Right renal pelvis (tissue), 4 donors: ENCODE measurements at regions not wholly inside any gene's neighbourhood (a gene's known extent, or its start where the extent isn't known, plus 50 kb on each side); places are given as distances from the start of the nearest gene placed in this dataset.
"Not testable (repeated sequence)": the region's sequence is repeated elsewhere in the genome, so short reads cannot be mapped to it uniquely, and the experiment has no call there.

ENCODE experiments used
- DNase-seq, 4 donors: peaks; one replicate each; pipeline ENCODE4 v3.0.0-alpha.2; 2013; ENCODE audit warnings: low read depth in 4 of 4, low spot score in 3 of 4, missing footprints in 1 of 4

DNA sequence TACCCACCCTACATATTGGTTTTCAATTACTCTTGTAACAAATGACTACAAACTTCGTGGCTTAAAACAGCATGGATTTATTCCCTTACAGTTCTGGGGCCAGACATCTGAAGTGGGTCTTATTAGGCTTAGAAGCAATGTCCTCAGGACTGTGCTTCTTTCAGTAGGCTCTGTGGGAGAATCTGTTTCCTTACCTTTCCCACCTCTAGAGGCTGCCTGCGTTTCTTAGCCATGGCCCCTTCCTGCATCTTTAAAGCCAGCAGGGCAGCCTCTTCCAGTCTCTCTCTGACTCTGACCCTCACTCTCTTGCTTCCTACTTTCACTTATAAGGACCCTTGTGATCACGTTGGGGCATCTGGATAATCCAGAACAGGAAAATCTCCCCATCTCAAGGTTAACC is 252.5 kb upstream of the PGRMC2 start:
- DNase-seq = no peak

DNA sequence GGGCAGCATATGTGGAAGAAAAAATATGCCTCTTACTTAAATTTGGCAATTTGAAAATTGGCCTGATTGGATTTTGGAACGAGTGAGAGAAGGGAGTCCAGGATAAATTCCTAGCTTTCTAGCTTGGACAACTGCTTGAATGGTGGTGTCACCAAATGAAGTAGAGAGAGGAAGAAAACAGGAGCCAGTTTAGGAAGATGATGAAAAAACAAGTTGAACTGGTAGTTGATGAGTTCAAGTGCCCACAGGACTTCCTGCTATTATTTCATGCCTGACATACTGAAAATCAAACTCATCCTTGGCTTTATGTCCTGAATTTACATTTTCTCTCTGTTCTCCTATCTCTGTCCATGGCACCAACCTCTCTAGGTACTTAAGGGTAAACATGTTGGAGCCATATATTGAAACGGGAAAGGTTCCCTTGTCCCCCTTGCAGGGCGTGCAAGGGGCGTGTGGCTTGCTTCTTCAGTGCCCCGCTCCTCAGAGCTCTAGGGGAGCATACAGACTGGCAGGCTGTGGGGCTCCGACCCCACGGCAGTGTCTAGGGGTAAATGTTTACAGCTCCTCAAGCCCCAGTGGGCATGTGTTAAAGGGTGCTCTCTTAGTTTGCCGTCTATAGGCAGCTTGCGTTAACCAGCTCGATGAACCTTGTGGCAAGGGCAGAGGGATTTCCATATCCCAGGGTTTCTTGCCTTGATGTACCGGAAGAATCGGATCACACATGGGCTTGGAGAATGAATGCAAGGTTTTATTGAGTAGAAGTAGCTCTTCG is 250.7 kb upstream of the PGRMC2 start:
- DNase-seq = no peak

DNA sequence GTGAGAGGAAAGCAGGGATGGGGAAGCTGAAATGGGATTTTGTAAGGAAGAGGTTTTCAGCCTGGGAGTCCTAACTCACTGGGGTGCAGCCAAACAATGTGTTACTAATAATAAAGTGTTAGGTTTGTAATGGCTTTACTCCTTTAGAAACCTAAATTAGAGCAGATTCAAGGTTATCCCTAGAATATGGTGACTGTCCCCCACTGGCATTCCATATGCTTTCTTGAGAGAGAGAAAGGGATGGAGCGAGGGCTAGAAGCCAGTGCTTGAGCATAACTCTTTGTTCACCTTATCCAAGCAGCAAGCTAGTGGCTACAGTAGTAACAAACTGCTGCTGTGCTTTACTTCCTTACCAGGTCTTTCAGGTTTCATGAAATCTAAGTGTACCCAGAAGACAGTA is 249.1 kb upstream of the PGRMC2 start:
- DNase-seq = no peak

DNA sequence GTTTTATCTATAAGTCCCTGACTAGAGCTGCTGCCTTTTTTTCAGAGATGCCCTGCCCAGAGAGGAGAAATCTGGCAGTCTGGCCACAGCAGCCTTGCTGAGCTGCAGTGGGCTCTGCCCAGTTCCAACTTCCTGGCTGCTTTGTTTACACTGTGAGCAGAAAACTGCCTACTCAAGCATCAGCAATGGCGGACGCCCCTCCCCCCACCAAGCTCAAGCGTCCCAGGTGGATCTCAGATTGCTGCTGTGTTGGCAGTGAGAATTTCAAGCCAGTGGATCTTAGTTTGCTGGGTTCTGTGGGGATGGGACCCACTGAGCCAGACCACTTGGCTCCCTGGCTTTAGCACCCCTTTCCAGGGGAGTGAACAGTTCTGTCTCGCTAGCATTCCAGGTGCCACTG is 247.9 kb upstream of the PGRMC2 start:
- DNase-seq = not testable (repeated sequence)

DNA sequence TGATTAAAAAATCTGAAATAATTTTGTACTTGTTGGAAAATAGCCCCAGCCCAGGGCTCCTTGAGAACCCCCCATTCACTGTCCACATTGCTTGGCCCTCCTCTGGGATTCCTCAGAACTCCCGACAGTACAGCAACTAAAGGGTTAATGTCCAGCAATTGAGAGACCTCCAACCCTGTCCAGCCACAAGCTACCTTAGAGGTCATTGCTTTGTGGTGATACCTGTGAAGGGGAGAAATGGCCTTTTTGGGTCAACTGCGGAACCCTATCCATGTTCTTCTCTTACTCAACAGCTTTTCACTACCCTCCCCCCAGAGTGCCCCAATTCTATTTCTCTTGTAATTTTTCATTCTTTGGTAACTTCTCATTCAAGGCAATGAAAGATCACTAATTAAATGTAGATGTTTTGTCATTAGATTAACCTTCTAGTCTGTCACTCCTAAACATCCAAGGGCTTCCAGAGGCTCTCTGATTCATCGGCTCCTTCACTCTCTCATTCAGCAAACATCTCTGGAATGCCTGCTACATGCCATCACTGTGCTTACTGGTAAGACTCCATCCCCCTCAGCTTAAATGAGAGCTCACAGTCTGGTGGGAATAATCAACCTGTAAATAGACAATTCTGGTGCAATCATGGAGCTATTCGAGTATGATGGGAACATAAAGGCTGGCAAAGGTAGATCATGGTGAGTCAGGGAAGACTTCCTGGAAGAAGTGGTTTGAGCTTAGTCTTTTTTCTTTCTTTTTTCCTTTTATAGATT is 241.4 kb upstream of the PGRMC2 start:
- no peak for DNase-seq

DNA sequence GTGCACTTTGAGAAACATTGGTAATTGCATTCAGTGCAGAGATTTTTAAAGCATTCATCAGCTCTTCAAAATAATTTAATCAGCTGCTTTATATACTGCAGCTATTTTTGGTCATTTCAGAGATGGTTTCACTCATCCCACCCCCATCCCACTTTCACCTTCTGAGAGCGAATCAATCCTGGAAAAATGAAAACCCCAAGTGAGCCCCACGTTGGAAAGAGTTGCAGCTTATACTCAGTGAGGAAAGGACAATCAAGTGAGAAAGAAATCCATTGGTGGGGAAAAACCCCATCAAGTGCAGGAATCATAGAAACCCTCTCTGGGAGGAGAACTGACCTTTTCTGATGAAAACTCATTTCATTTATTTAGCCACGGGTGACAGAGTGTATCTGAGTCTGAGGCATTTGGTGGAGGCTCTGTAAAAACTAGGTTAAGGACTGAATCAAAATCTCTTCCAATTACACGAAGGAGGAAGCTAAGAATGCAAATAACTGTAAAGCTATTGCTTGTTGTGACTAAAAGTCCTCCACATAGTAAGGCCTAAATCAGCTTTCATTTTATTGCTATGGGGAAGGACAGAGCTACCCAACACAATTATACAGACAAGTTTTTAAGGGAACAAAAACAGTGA is 240.4 kb upstream of the PGRMC2 start:
- no peak for DNase-seq

DNA sequence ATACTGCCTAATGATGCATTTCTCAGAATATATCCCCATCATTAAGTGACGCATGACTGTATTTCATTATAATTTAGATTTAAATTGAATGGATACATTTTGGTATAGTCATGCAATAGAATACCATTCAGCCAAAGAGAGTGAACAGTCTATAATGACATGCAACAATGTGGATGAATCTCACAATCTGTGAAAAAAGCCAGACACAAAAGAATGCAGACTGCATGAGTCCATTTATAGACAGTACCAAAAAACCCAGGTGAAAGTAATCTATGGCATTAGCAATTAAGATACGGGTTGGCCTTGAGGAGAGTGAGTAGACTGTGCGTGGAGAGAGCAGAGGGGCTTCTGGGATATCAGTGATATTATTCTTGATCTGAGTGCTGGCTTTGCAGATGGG is 239.7 kb upstream of the PGRMC2 start:
- DNase-seq = no peak

DNA sequence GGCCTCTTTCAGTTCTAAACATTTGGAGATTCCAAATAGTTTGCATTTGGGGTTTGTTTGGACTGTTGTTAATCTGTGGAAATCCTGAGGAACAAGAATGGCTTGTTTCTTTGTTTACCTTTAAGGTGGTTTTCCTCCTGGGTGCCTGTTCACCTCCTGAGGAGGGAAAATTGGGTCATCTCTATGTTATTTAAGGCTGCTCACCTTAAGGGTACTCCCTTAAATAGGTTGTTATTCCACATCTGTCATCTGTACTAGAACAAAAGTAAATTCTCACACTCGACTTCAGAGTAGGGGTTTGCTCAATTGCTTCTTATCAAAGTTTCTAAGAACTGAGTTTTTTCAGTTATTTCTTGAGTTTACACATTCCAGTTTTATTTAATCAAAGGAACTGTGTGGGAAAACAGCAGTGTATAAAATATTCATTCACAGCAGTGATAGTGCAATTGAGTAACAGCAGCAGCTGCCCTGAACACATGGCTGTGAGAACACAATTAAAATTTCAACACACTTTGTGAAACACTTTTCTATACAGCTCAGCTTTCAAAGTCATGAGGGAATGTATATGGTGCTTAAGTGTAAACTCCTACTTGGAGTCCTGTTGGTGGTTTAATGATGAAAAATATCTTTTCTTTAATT is 238.5 kb upstream of the PGRMC2 start:
- no peak for DNase-seq

DNA sequence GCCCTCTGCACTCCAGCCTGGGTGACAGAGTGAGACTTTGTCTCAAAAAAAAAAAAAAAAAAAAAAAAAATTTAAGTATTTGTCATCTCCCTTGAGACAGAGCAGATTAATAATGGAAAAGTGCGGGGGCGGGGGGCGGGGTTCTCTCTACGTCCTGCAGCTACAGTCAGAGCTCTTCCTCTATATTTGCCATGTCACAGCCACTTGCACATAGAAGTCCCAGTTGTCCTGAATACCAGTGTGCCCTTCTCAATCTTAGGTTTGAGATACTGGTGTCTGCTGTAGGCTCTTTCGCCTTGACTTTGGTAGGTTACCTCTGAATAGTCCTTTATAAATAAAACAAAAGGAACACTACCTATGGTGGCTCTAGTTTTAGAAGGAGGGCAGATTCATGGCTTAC is 237.8 kb upstream of the PGRMC2 start:
- DNase-seq = no peak

DNA sequence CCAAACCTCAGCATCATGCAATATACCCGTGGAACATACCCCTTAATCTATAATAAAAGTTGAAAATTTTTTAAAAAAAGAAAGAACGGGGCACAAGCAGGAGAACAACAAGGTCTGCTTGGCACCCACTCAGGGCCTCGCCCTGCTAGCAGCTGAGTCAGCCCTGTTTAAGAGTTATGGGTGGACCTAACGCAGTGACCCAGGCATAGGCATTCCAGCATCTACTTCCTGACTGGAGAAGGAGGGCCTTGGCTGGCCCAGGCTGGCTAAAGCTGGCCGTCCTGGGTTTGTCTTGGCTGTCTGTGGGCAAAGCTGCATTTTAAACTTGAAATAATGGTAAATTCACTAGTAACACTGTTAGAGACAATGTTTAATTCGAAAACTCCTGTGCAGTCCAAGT is 236.7 kb upstream of the PGRMC2 start:
- DNase-seq = no peak

DNA sequence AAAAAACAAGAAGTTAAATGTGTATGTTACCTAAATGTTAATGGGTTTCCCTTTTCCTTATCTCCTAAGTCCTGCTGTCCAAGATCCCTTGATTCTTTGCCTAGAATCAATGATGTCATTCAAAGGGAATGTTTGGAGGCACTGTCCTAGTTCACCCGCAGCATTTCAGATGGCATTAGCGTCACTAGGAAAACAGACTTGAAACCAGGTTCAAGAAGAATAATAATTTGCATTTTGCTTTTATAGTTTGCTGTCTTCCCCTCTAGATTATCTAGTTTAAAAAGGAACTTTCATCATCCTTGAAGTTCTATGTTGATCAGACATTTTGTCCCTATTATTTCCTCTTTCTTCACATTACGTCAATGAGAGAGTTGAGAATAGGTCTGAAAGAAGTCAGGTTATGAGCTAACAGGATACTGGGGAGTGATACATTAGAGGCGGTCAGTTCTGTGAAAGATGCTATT is 234.1 kb upstream of the PGRMC2 start:
- DNase-seq = no peak

DNA sequence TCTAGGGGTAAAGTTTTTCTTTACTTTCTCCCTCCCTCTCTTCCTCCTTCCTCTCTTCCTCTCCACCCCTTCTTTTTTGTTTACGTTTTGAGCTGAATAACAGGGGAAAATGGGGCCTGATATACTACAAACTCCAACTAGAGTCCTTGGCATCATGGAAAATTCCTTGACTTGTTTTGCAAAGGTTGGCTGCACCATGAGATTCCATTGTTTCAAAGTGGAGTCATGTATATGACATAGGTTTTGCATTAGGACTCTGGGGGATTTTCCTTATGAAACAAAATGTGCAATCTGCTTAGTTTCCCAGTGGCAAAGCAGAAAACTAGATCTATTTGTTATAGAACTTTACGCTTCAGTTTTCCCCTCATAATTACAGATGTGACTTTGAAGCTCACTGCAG is 233.5 kb upstream of the PGRMC2 start:
- DNase-seq = no peak

DNA sequence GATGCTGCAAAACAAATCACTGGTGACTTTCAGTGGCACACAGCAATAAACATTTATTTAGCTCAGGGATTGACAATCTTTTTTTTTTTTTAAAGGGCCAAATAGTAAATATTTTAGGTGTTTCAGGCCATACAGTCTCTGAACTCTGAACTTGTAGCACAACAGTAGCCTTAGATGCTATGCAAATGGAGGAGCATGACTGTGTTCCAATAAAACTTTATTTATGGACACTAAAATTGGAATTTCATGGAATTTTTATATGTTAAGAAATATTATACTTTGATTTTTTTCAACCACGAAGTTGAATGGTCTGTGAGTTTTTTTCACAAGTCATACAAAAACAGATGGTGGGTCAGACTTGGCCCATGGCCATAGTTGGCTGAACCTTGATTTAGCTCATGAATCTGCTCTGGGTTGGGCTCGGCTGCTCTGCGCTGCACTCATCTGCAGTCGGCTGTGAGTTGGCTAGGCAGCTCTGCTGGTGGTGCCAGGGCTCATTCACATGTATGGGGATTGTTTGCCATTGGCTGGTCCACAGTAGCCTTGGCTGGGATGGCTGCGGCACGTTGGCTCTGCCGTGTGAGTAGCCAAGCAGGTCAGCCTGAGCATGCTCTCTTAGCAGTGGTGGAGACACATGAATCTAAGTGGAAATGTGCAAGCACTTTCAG is 231.7 kb upstream of the PGRMC2 start:
- no peak for DNase-seq

DNA sequence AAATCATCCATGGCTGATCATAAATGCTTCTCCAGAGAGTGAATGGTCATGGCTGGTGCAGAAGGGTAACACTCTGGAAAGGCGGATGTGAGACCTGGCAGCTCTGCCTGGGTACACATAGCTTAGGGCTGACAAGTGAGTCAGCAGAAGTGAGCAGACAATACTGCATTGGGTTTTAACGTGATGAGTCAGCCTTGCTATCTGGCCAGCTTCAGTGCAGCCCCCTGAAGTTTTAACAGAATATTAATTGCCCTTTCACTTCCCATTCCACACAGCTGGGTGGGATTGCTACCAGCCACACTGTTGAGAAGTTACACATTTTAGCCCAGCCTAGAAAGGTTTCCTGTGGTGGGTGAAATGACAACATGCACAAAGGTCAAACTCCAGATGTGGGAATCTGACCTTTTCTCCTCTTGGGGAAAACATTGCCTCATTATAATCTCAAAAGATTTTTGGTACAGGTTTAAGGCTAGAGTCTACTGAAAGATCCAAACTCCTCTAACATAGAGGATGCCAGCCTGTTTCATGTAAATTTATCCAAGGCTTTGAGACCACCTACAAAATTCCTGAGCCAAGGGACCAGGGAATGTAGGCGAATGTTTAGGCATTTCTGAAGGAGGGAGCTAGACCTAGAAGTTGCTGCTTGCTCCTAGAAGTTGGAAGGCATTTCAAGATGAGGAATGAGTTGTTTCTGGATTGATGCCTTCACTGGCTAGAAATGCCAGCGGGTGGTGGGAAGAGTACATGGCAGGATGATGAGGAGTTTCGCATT is 230.3 kb upstream of the PGRMC2 start:
- peak in 1 of 4 donors; percentile 22 for DNase-seq

DNA sequence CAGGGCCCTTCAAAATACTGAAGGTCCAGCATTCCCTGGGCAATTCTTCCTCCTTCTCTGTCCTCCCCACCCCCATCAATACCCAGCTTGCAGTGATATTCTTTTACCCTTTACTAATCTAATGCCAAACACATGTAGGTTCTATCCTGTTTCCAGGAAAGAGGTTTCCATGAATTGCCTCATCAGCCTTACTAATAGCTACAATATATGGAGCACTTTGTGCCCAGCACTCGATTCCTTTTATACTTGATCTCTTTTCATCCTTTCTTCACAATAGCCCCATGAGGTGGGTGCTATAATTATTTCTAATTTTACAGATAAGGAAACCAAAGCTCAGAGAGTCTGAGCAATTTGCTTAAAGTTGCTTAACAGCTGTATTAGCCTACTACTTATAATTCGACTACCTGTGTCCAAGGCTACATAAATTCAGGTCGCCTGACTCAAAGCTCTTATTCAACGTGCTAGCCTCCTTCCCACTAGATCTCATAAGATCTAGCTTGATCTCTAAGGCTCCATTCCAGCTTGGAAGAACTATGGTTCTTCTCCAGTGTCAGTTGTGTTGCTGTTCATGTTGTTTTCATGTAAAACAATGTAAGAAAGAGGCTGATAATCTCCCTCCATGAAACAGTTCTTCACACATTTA is 229.6 kb upstream of the PGRMC2 start:
- DNase-seq = no peak

DNA sequence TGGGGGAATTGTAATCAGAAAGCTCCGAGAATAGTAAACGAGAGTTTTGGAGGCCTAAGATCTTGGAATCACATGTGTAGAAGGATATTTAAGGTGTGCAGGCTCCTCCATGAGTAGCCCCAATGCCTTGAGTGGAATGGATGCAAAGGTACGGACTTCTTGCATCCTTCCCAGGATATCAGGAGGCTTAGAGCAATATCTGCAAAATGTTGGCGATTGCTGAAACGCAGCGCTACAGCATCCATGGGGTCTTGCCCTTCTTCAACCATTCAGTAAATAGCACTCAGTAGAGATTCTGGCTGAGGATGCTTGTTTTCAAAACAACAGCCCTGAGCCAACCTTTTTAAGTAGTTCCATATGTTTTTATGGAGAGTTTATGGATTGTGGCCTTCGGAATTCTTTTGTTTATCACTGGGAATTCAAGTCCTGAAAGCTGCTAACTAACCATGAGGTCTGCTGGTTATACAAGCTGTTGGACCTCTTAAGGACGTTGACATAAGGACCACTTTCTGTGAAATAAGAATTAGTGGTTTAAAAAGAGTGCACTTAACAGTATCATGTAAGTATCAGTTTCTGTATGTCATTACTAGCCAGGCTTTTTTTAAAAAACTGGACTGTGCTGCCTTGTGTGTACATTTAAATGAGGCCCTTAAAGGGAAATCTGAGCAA is 228.8 kb upstream of the PGRMC2 start:
- peak in 2 of 4 donors; percentile 12 to 34 for DNase-seq

DNA sequence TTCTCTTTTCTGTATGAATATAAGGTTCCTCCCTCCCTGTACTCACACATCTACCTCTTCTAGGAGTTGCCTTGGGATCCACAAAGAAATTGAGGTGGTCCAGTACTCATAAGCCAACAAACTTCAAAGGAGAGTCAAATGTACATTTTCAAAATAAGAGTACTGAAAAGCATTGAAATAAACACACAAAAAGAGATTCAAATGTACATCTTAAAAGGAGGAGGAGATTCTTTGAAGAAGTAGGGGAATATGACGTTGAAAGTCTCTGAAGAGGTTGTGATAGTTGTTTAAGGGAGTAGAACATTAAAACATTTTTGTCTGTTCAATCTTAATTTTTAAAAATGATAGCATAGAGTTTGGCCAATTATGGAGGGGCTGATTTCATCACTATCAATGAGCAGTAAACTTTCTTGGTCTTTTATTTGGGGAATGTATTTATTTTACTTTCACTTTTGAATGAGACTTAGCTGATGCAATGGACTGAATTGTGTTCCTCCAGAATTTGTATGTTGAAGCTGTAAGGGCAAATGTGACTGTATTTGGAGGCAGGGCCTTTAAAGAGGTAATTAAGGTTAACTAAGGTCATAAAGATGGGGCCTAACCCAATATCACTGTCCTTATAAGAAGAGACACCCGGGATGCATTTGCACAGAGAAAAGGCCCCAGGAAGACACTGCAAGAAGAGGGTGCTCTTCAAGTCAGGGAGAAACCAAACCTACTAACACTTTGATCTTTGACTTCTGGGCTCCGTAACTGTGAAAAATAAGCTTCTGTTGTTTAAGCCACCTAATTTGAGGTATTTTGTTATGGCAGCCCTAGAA is 226.3 kb upstream of the PGRMC2 start:
- DNase-seq = no peak

DNA sequence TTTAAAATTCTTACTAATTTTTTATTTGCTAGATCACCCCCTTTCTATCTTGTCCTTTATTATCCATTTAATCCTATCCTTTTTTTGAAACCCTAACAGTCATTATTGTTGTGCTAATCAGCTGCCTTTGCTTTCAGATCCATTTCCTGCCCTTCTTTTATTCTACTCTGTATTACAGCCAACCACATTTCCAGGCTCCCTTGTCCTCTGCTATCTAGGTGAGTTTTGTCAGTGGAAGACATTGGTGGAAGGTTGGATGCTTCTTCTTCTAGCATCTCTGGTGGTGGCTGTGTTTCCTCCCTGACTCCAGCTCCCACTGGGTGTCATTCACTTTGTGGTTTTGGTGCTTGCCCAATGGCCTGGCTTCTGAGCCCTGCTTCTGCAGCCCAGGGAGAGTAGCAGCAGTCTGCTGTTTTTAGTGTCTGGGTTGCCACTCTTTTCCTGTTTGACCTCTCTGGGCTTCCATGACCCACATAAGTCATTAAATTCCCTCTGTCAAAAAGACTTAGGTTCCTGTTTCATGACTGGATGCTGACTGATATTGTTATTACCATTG is 225.2 kb upstream of the PGRMC2 start:
- DNase-seq = no peak
